HepG2 (cell line): ENCODE measurements at regions not wholly inside any gene's neighbourhood (a gene's known extent, or its start where the extent isn't known, plus 50 kb on each side); places are given as distances from the start of the nearest gene placed in this dataset.

ENCODE experiments used
- ATAC-seq: fragments of 200-7000 bp; cut with Tn5 transposase; 3 replicates; pipeline ENCODE4 v1.9.1; 2020; ENCODE audit warnings: mild to moderate bottlenecking, moderate library complexity
- BruUV-seq: library from RNA; stranded (reverse); fragments of 400-500 nt; replicated peaks from 2 replicates; lab custom pipeline; 2021; lab: Mats Ljungman, UMichigan
- CTCF ChIA-PET: fragments of 300-600 bp; formaldehyde crosslinking; extraction: SDS; loops from one replicate; lab custom pipeline; 2021; ENCODE audit warnings: low total read pairs, inconsistent platforms, low intra/inter-chr PET ratio; lab: Yijun Ruan, JAX
- POLR2A ChIA-PET: fragments of 350-600 bp; sonication (Branson Sonifier 250); formaldehyde crosslinking; loops from one replicate; lab custom pipeline; 2020; ENCODE audit warnings: antibody characterized with exemption, inconsistent platforms; lab: Yijun Ruan, JAX
- DNase-seq: peaks from one replicate; pipeline ENCODE4 v3.0.0-alpha.2; 2015; ENCODE audit warnings: low spot score
- FAIRE-seq: peaks from 3 replicates; lab custom pipeline; 2011; peaks lifted over from hg19 to GRCh38; lab: Jason Lieb, UNC
- H2AFZ ChIP-seq: one replicate; pipeline ENCODE4 v1.6.1; 2011; ENCODE audit warnings: low read length, inconsistent platforms
- H3K27ac ChIP-seq: fragments of 300-600 bp; 3 replicates; pipeline ENCODE4 v1.8.0; 2011; ENCODE audit warnings: mixed run types, mild to moderate bottlenecking, mixed read lengths, low read length, inconsistent platforms; ENCODE audit not compliant: insufficient read depth; ENCODE audit errors: extremely low read length
- H3K27me3 ChIP-seq, 2 experiments: fragments of 200-600 bp in 1 of 2; 2 replicates in 1 of 2; 3 replicates in 1 of 2; pipeline versions ENCODE4 v1.6.0 to v1.8.0; 2011; ENCODE audit warnings: low read length in 2 of 2, mild to moderate bottlenecking in 2 of 2, moderate library complexity in 2 of 2, inconsistent platforms in 1 of 2; ENCODE audit not compliant: insufficient read depth in 2 of 2, control insufficient read depth in 1 of 2
- H3K36me3 ChIP-seq, 2 experiments: fragments of 200-600 bp in 1 of 2; replicated peaks in 1 of 2; 2 replicates in 1 of 2; 3 replicates in 1 of 2; pipeline versions ENCODE4 v1.5.1 to v1.8.0; 2011; ENCODE audit warnings: low read length in 2 of 2, inconsistent platforms in 1 of 2; ENCODE audit not compliant: insufficient read depth in 2 of 2, control insufficient read depth in 1 of 2
- H3K4me1 ChIP-seq: 2 replicates; pipeline ENCODE4 v1.5.1; 2012; ENCODE audit warnings: low read length, inconsistent platforms; ENCODE audit not compliant: insufficient read depth
- H3K4me2 ChIP-seq: 2 replicates; pipeline ENCODE4 v1.6.0; 2011; ENCODE audit warnings: low read depth, low read length, inconsistent platforms
- H3K4me3 ChIP-seq, 3 experiments: fragments of 200-600 bp in 1 of 3; sonication (generic), shearing (Covaris generic) in 1 of 3; replicated peaks in 1 of 3; 2 replicates each; pipeline ENCODE4 v1.5.1; 2011 to 2016; ENCODE audit warnings: low read length in 3 of 3, inconsistent platforms in 2 of 3, low read depth in 2 of 3, mild to moderate bottlenecking in 2 of 3, control low read depth in 1 of 3, mixed read lengths in 1 of 3; ENCODE audit not compliant: insufficient read depth in 1 of 3
- H3K79me2 ChIP-seq: one replicate; pipeline ENCODE4 v1.6.1; 2011; ENCODE audit warnings: low read length, inconsistent platforms; ENCODE audit not compliant: insufficient read depth
- H3K9ac ChIP-seq: 2 replicates; pipeline ENCODE4 v1.6.0; 2011; ENCODE audit warnings: mild to moderate bottlenecking, low read depth, low read length, inconsistent platforms; ENCODE audit not compliant: insufficient read depth
- H3K9me3 ChIP-seq: 2 replicates; pipeline ENCODE4 v1.5.1; 2012; ENCODE audit warnings: mild to moderate bottlenecking, low read length
- H4K20me1 ChIP-seq: 2 replicates; pipeline ENCODE4 v1.6.0; 2011; ENCODE audit warnings: inconsistent platforms, mild to moderate bottlenecking, low read length, moderate library complexity; ENCODE audit not compliant: insufficient read depth
- HDAC6 ChIP-seq: fragments of 200-600 bp; sonication (generic); IDR thresholded peaks from 2 replicates; pipeline ENCODE4 v1.7.0; 2017; ENCODE audit warnings: mild to moderate bottlenecking, antibody characterized with exemption, low read length, low read depth
- KMT2B ChIP-seq: IDR thresholded peaks from 2 replicates; pipeline ENCODE4 v1.6.1; 2016; ENCODE audit warnings: missing genetic modification reagents, missing compliant biosample characterization
- NFE2L1 ChIP-seq: sonication (generic); formaldehyde crosslinking; IDR thresholded peaks from 2 replicates; pipeline ENCODE4 v1.4.0; 2020; ENCODE audit warnings: missing genetic modification reagents, mild to moderate bottlenecking, borderline replicate concordance
- SMYD3 ChIP-seq: sonication (generic); formaldehyde crosslinking; IDR thresholded peaks from 2 replicates; pipeline ENCODE4 v1.8.1; 2023; ENCODE audit warnings: mild to moderate bottlenecking, missing genetic modification reagents
- SOX6 ChIP-seq, 2 experiments: fragments of 450-650 bp in 1 of 2; sonication (generic) in 1 of 2; formaldehyde crosslinking in 1 of 2; IDR thresholded peaks; 2 replicates each; pipeline versions ENCODE4 v1.4.0 to v1.6.1; 2017 to 2020; ENCODE audit warnings: antibody characterized with exemption in 1 of 2, mild to moderate bottlenecking in 1 of 2, missing genetic modification reagents in 1 of 2
- ZBTB38 ChIP-seq: sonication (generic); formaldehyde crosslinking; IDR thresholded peaks from 2 replicates; pipeline ENCODE4 v1.5.1; 2020; ENCODE audit warnings: mild to moderate bottlenecking, missing genetic modification reagents
- ZNF296 ChIP-seq: sonication (generic); formaldehyde crosslinking; conservative IDR thresholded peaks from 2 replicates; pipeline ENCODE4 v1.5.0; 2020; ENCODE audit warnings: mild to moderate bottlenecking, missing genetic modification reagents
- ZNF337 ChIP-seq: sonication (generic); formaldehyde crosslinking; IDR thresholded peaks from 2 replicates; pipeline ENCODE4 v1.5.1; 2020; ENCODE audit warnings: missing genetic modification reagents, low read depth, mild to moderate bottlenecking, borderline replicate concordance
- ZNF382 ChIP-seq: sonication (generic); formaldehyde crosslinking; IDR thresholded peaks from 2 replicates; pipeline ENCODE4 v1.5.0; 2020; ENCODE audit warnings: missing genetic modification reagents, mild to moderate bottlenecking, borderline replicate concordance
- WGBS: methylation state at CpG from one replicate; pipeline ENCODE4 v1.1.6; 2017; ENCODE audit warnings: low lambda C conversion rate; 5-methylcytosine and 5-hydroxymethylcytosine counted together
- in situ Hi-C: cut with HindIII; loops from 2 replicates; pipeline ENCODE4 v1.10.0; 2017; ENCODE audit warnings: low pct_unique_long_range_greater_than_20kb; ENCODE audit not compliant: extremely low pct_ligation_motif_present
- intact Hi-C: fragments of 100-400 bp; cut with micrococcal nuclease; formaldehyde crosslinking; loops from one replicate; pipeline ENCODE4 v1.10.0; 2022; ENCODE audit not compliant: unreplicated experiment
- TF ChIP-seq, protein P1 (sequence below): IDR thresholded peaks from 2 replicates; pipeline ENCODE4 v1.6.1; 2012; ENCODE audit warnings: inconsistent platforms

DNA sequence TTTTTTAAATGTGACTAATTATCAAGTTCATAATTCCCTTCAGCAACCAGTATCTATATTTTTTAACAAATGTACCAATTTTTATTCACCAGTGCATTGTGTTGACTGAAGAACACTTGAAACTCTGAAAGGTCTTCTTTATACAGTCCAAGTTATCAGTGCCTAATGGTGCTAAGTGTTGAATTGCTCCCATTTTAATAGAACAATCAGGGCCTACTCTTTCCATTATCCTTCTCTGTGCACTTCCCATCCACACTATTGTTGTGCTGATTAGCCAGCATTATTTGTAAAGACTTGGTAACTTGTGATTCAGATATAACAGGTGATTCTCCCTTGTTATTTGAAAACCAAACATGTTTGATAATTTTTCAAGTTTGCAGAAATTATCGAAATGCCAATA is 1209.7 kb upstream of the MAP3K7 start:
- TF ChIP-seq ZNF337 (no peak), ZNF382 (CRISPR knock-in tag) (no peak), HDAC6 (no peak), ZNF296 (no peak), SMYD3 (CRISPR knock-in tag) (no peak), SOX6 (IDR thresholded peaks at IDR 0.05) (no peak), SOX6 (CRISPR knock-in tag; IDR thresholded peaks at IDR 0.05) (no peak), KMT2B (CRISPR knock-in tag) (no peak)
- H3K9ac ChIP-seq, result no peak overlapping the region
- ChIA-PET POLR2A (no interaction called here), CTCF (no interaction called here)
- H3K27ac ChIP-seq, result no peak overlapping the region
- no peak overlapping the region for H3K4me2 ChIP-seq
- intact Hi-C loops (no loop called here), in situ Hi-C loops (no loop called here)
- H2AFZ ChIP-seq, result no peak overlapping the region
- no peak overlapping the region for H3K4me3 ChIP-seq
- H3K36me3 ChIP-seq, result no peaks in the 10 kb centered on the region
- no peaks in the 10 kb centered on the region for H3K4me1 ChIP-seq
- no peaks in the 10 kb centered on the region; the same call in 1 of the 2 replicates for H3K9me3 ChIP-seq
- FAIRE-seq, result no peak
- DNase-seq, result no peak
- H4K20me1 ChIP-seq, result no peaks in the 10 kb centered on the region
- no TSS peak for BruUV-seq
- ATAC-seq, result no peak
- H3K27me3 ChIP-seq, result no peaks in the 10 kb centered on the region
- H3K79me2 ChIP-seq, result no peaks in the 10 kb centered on the region
- WGBS, result 0% methylated on average over 1 of the region's 1 CpG

GRCh38 chr6:91788501-91788900 is 1201.6 kb upstream of the MAP3K7 start:
- no peak for DNase-seq
- H3K4me1 ChIP-seq, result no peaks in the 10 kb centered on the region
- ATAC-seq, result no peak
- ChIA-PET POLR2A (no interaction called here), CTCF (no interaction called here)
- H2AFZ ChIP-seq, result no peak overlapping the region
- TF ChIP-seq, protein P1, sequence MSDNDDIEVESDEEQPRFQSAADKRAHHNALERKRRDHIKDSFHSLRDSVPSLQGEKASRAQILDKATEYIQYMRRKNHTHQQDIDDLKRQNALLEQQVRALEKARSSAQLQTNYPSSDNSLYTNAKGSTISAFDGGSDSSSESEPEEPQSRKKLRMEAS, result no peak
- TF ChIP-seq ZBTB38 (CRISPR knock-in tag), result no peak
- no peak for TF ChIP-seq NFE2L1 (CRISPR knock-in tag)
- no peak overlapping the region for H3K9ac ChIP-seq
- no peak overlapping the region for H3K4me2 ChIP-seq
- H3K79me2 ChIP-seq, result no peaks in the 10 kb centered on the region
- no peak for FAIRE-seq
- no peak overlapping the region for H3K4me3 ChIP-seq
- H3K27ac ChIP-seq, result no peak overlapping the region
- no peaks in the 10 kb centered on the region for H3K36me3 ChIP-seq
- H3K27me3 ChIP-seq, result no peaks in the 10 kb centered on the region
- H4K20me1 ChIP-seq, result no peaks in the 10 kb centered on the region
- in situ Hi-C loops (no loop called here), intact Hi-C loops (no loop called here)
- no TSS peak for BruUV-seq
- no peaks in the 10 kb centered on the region; the same call in 1 of the 2 replicates for H3K9me3 ChIP-seq
- WGBS, result 0% methylated on average over 2 of the region's 2 CpGs
